SK-N-SH (cell line): ENCODE measurements at regions not wholly inside any gene's neighbourhood (a gene's known extent, or its start where the extent isn't known, plus 50 kb on each side); places are given as distances from the start of the nearest gene placed in this dataset.

ENCODE experiments used
- CTCF ChIA-PET: fragments of 300-600, 350-600 bp; formaldehyde crosslinking; extraction: SDS; loops from one replicate; lab custom pipeline; 2021; lab: Yijun Ruan, JAX
- POLR2A ChIA-PET: fragments of 350-600 bp; sonication (Branson Sonifier 250); formaldehyde crosslinking; extraction: SDS; loops from one replicate; lab custom pipeline; 2020; ENCODE audit warnings: antibody characterized with exemption, inconsistent platforms; lab: Yijun Ruan, JAX
- DNase-seq: peaks from one replicate; pipeline ENCODE4 v3.0.0; 2012
- H2AFZ ChIP-seq: fragments of 200-600 bp; sonication (generic); 2 replicates; pipeline ENCODE4 v1.8.1; 2016; ENCODE audit warnings: antibody characterized with exemption, mild to moderate bottlenecking, low read depth
- H3F3A ChIP-seq: fragments of 200-600 bp; sonication (generic); replicated peaks from 2 replicates; pipeline ENCODE3; 2016; ENCODE audit warnings: antibody characterized with exemption, mild to moderate bottlenecking; ENCODE audit not compliant: insufficient read depth
- H3K27ac ChIP-seq, 2 experiments: fragments of 200-500 bp in 1 of 2; fragments of 200-600 bp in 1 of 2; sonication (Bioruptor generic) in 1 of 2; sonication (generic), shearing (Covaris generic) in 1 of 2; 2 replicates each; pipeline versions ENCODE4 v1.5.1 to v1.6.1; 2014 to 2016; ENCODE audit warnings: low read depth in 2 of 2, inconsistent platforms in 1 of 2, low read length in 1 of 2, mild to moderate bottlenecking in 1 of 2, mixed read lengths in 1 of 2
- H3K27me3 ChIP-seq: fragments of 200-600 bp; sonication (generic), shearing (Covaris generic); 2 replicates; pipeline ENCODE4 v1.6.1; 2016; ENCODE audit warnings: mixed run types; ENCODE audit not compliant: insufficient read depth
- H3K36me3 ChIP-seq, 2 experiments: fragments of 200-500 bp in 1 of 2; fragments of 200-600 bp in 1 of 2; sonication (Bioruptor generic) in 1 of 2; sonication (generic) in 1 of 2; replicated peaks in 1 of 2; 2 replicates each; pipeline versions ENCODE3 to v1.5.1; 2014 to 2016; ENCODE audit warnings: low read length in 1 of 2, mild to moderate bottlenecking in 1 of 2; ENCODE audit not compliant: insufficient read depth in 2 of 2, control insufficient read depth in 1 of 2
- H3K4me1 ChIP-seq, 2 experiments: fragments of 200-500 bp in 1 of 2; fragments of 200-600 bp in 1 of 2; sonication (Bioruptor generic) in 1 of 2; sonication (generic), shearing (Covaris generic) in 1 of 2; 2 replicates each; pipeline versions ENCODE4 v1.5.1 to v1.6.1; 2014 to 2016; ENCODE audit warnings: low read depth in 1 of 2, low read length in 1 of 2, mixed run types in 1 of 2; ENCODE audit not compliant: insufficient read depth in 2 of 2, control insufficient read depth in 1 of 2
- H3K4me2 ChIP-seq: fragments of 200-600 bp; sonication (generic), shearing (Covaris generic); 2 replicates; pipeline ENCODE4 v1.6.1; 2017; ENCODE audit warnings: mixed run types
- H3K4me3 ChIP-seq, 2 experiments: fragments of 200-500 bp in 1 of 2; fragments of 200-600 bp in 1 of 2; sonication (Bioruptor generic) in 1 of 2; sonication (generic), shearing (Covaris generic) in 1 of 2; 2 replicates each; pipeline versions ENCODE4 v1.5.1 to v1.8.1; 2014 to 2016; ENCODE audit warnings: low read depth in 2 of 2, inconsistent platforms in 1 of 2, low read length in 1 of 2, mild to moderate bottlenecking in 1 of 2, mixed read lengths in 1 of 2, moderate library complexity in 1 of 2
- H3K79me2 ChIP-seq: fragments of 200-600 bp; sonication (generic); 2 replicates; pipeline ENCODE4 v1.8.1; 2017; ENCODE audit warnings: mild to moderate bottlenecking; ENCODE audit not compliant: insufficient read depth
- H3K9ac ChIP-seq: fragments of 200-600 bp; sonication (generic); 2 replicates; pipeline ENCODE4 v1.6.1; 2017; ENCODE audit warnings: mixed run types
- H3K9me2 ChIP-seq: fragments of 200-600 bp; sonication (generic); 2 replicates; pipeline ENCODE4 v1.6.1; 2017; ENCODE audit warnings: mixed run types
- H3K9me3 ChIP-seq: fragments of 200-600 bp; sonication (generic); 2 replicates; pipeline ENCODE4 v1.6.1; 2017; ENCODE audit warnings: mixed run types, mild to moderate bottlenecking, moderate library complexity
- H4K20me1 ChIP-seq: fragments of 200-600 bp; sonication (generic); 2 replicates; pipeline ENCODE4 v1.6.1; 2017; ENCODE audit warnings: mild to moderate bottlenecking, mixed run types; ENCODE audit not compliant: insufficient read depth
- FOSL2 ChIP-seq: IDR thresholded peaks from 2 replicates; pipeline ENCODE4 v1.4.0; 2012; ENCODE audit warnings: low read depth, mild to moderate bottlenecking, moderate library complexity, borderline replicate concordance
- JUND ChIP-seq: IDR thresholded peaks from 2 replicates; pipeline ENCODE4 v1.4.0; 2012
- MXI1 ChIP-seq: IDR thresholded peaks from 2 replicates; pipeline ENCODE4 v1.6.1; 2012; ENCODE audit warnings: mild to moderate bottlenecking, low read depth, low read length, improper control_type of control experiment
- POLR2AphosphoS5 ChIP-seq: IDR thresholded peaks from 2 replicates; pipeline ENCODE4 v1.6.1; 2012; ENCODE audit warnings: low read depth, low read length
- RAD21 ChIP-seq: IDR thresholded peaks from 2 replicates; pipeline ENCODE4 v1.6.1; 2012; ENCODE audit warnings: mild to moderate bottlenecking, low read length
- RFX5 ChIP-seq: IDR thresholded peaks from 2 replicates; pipeline ENCODE4 v1.6.1; 2012; ENCODE audit warnings: mild to moderate bottlenecking, improper control_type of control experiment, low read length
- SIN3A ChIP-seq: IDR thresholded peaks from 2 replicates; pipeline ENCODE4 v1.6.1; 2012; ENCODE audit warnings: low read depth, mild to moderate bottlenecking, low read length, moderate library complexity, borderline replicate concordance
- SMC3 ChIP-seq: IDR thresholded peaks from 2 replicates; pipeline ENCODE4 v1.6.1; 2012; ENCODE audit warnings: low read depth, low read length, improper control_type of control experiment
- TCF12 ChIP-seq: IDR thresholded peaks from 2 replicates; pipeline ENCODE4 v1.4.0; 2012
- YY1 ChIP-seq: IDR thresholded peaks from 2 replicates; pipeline ENCODE4 v1.4.0; 2012; ENCODE audit warnings: low read depth, mild to moderate bottlenecking
- WGBS: methylation state at CpG from one replicate; pipeline ENCODE4 v1.1.6; 2017; ENCODE audit warnings: low lambda C conversion rate; 5-methylcytosine and 5-hydroxymethylcytosine counted together
- TF ChIP-seq, protein P1 (sequence below): IDR thresholded peaks from 2 replicates; pipeline ENCODE4 v1.4.0; 2012; ENCODE audit warnings: low read depth, borderline replicate concordance
- TF ChIP-seq, protein P2 (sequence below): IDR thresholded peaks from 2 replicates; pipeline ENCODE4 v1.4.0; 2012; ENCODE audit warnings: low read depth
- TF ChIP-seq, protein P3 (sequence below): IDR thresholded peaks from 2 replicates; pipeline ENCODE4 v1.4.0; 2012; ENCODE audit warnings: low read depth, borderline replicate concordance

DNA sequence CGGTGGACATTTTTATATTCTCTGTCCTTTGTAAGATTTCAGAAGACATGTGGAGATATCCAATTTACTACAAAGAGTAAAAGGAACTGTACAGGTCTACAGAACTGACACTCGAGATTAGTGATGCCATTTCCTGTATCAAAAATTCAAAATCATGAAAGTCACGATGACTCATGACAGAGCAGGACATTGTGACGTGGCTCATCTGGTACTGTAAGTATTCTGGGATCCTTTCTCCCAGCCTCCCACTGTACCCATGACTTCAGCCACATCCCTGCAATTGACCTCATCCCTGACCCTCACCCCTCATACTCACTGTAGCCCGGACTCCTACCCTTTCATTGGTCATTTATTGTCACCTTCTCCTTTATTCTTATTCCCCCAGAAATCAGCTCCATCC lies 736.5 kb downstream of the EPHA4 start:
- no peak for TF ChIP-seq SIN3A
- TF ChIP-seq, protein P1, sequence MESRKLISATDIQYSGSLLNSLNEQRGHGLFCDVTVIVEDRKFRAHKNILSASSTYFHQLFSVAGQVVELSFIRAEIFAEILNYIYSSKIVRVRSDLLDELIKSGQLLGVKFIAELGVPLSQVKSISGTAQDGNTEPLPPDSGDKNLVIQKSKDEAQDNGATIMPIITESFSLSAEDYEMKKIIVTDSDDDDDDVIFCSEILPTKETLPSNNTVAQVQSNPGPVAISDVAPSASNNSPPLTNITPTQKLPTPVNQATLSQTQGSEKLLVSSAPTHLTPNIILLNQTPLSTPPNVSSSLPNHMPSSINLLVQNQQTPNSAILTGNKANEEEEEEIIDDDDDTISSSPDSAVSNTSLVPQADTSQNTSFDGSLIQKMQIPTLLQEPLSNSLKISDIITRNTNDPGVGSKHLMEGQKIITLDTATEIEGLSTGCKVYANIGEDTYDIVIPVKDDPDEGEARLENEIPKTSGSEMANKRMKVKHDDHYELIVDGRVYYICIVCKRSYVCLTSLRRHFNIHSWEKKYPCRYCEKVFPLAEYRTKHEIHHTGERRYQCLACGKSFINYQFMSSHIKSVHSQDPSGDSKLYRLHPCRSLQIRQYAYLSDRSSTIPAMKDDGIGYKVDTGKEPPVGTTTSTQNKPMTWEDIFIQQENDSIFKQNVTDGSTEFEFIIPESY, result no peak
- no peak for TF ChIP-seq POLR2AphosphoS5
- no peak for TF ChIP-seq YY1
- TF ChIP-seq, protein P2, sequence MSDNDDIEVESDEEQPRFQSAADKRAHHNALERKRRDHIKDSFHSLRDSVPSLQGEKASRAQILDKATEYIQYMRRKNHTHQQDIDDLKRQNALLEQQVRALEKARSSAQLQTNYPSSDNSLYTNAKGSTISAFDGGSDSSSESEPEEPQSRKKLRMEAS, result no peak
- no peak for TF ChIP-seq MXI1
- no peak for TF ChIP-seq RAD21
- no peak for TF ChIP-seq FOSL2
- TF ChIP-seq, protein P3, sequence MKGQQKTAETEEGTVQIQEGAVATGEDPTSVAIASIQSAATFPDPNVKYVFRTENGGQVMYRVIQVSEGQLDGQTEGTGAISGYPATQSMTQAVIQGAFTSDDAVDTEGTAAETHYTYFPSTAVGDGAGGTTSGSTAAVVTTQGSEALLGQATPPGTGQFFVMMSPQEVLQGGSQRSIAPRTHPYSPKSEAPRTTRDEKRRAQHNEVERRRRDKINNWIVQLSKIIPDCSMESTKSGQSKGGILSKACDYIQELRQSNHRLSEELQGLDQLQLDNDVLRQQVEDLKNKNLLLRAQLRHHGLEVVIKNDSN, result no peak
- no peak for TF ChIP-seq JUND
- TF ChIP-seq RFX5, result no peak
- no peak for TF ChIP-seq TCF12
- no peaks in the 10 kb centered on the region for H3F3A ChIP-seq
- no peak overlapping the region for H3K9ac ChIP-seq
- no peaks in the 10 kb centered on the region for H3K79me2 ChIP-seq
- DNase-seq, result no peak
- no peaks in the 10 kb centered on the region for H3K36me3 ChIP-seq
- no peaks in the 10 kb centered on the region for H3K4me1 ChIP-seq
- H3K4me3 ChIP-seq, result no peak overlapping the region
- 17% methylated on average over 5 of the region's 5 CpGs for WGBS
- H3K27ac ChIP-seq, result no peak overlapping the region
- ChIA-PET POLR2A (no interaction called here), CTCF (no interaction called here)
- no peaks in the 10 kb centered on the region for H4K20me1 ChIP-seq
- H3K9me3 ChIP-seq, result no peaks in the 10 kb centered on the region
- H3K9me2 ChIP-seq, result no peaks in the 10 kb centered on the region
- no peak overlapping the region for H3K4me2 ChIP-seq
- H2AFZ ChIP-seq, result no peak overlapping the region; the same call in 1 of the 2 replicates
- no peaks in the 10 kb centered on the region for H3K27me3 ChIP-seq

DNA sequence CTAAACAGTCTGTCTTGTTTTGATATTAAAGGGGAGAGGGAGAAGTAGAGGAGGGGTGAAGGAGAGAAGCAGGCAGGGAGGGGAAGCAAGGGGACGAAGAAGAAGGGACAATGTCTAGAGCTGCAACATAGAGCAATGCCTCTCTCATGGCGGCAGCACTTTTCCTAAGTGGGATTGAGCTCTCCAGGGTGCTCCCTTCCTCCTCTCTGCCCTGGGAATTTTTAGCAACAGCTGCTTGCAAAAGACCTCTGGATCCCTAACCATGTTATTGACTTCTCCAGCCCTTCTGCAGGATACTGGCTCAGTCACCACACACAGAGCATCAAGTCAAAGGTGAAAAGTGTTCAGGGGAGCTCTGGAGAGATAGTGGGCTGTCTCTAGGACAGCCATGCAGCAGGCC lies 734.9 kb downstream of the EPHA4 start:
- POLR2A ChIA-PET, result no interaction called here
- Histone ChIP-seq H3K27ac (no peak overlapping the region), H3K27me3 (no peaks in the 10 kb centered on the region), H4K20me1 (no peaks in the 10 kb centered on the region), H3K9me3 (no peaks in the 10 kb centered on the region), H3F3A (no peaks in the 10 kb centered on the region), H3K36me3 (no peaks in the 10 kb centered on the region), H2AFZ (no peak overlapping the region), H3K4me2 (no peak overlapping the region), H3K79me2 (no peaks in the 10 kb centered on the region), H3K4me1 (no peaks in the 10 kb centered on the region), H3K4me3 (no peak overlapping the region), H3K9ac (no peak overlapping the region), H3K9me2 (no peaks in the 10 kb centered on the region)
- TF ChIP-seq SMC3 (no peak), MXI1 (no peak)
- WGBS, result 3% methylated on average over 2 of the region's 2 CpGs
- CTCF ChIA-PET, result no interaction called here
- DNase-seq, result no peak
